ENCODE measurements at regions not wholly inside any gene's neighbourhood (a gene's known extent, or its start where the extent isn't known, plus 50 kb on each side); places are given as distances from the start of the nearest gene placed in this dataset.

GRCh38 chr6:41420186-41420585, 84.8 kb downstream of the NCR2 start:
- TF ChIP-seq CTCF (IDR thresholded peaks at IDR 0.05), result no peak
- TF ChIP-seq POLR2A (IDR thresholded peaks at IDR 0.05), result no peak
